RPMI8226 (cell line): ENCODE measurements at regions not wholly inside any gene's neighbourhood (a gene's known extent, or its start where the extent isn't known, plus 50 kb on each side); places are given as distances from the start of the nearest gene placed in this dataset.

Experiments used
- DNase-seq: peaks from one replicate; pipeline ENCODE4 v3.0.0-alpha.2; 2015

- DNase-seq, result no peak
Observed at GRCh38 chr2:23078784-23079434, 306.1 kb upstream of the KLHL29 start.

- no peak for DNase-seq
Observed at GRCh38 chr2:23083966-23084365, 301.0 kb upstream of the KLHL29 start.

- no peak for DNase-seq
Observed at GRCh38 chr2:23091019-23091418, 294.0 kb upstream of the KLHL29 start.

DNA sequence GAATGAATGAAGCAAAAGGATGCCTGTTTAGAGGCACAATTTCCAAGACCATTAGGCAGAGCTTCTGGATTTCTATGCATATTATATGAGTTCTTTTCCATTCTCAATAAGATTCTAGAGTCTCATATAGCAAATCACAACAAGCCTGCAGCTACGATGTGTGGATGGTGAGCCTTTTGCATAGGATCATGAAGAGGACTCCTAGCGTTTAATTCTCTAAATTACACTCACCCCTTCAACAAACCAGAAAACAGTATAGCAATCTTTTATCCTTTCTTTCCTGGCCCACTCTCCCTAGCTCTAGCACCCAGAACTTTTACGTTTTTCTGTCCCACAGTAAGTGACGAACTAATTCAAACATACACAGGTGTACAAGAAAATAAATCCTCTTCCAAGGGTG, 293.1 kb upstream of the KLHL29 start:
- no peak for DNase-seq

GRCh38 chr2:23092831-23093230, 292.1 kb upstream of the KLHL29 start:
- peak; percentile 12 for DNase-seq

- DNase-seq, result no peak
Observed at GRCh38 chr2:23093513-23093912, 291.5 kb upstream of the KLHL29 start.

DNA sequence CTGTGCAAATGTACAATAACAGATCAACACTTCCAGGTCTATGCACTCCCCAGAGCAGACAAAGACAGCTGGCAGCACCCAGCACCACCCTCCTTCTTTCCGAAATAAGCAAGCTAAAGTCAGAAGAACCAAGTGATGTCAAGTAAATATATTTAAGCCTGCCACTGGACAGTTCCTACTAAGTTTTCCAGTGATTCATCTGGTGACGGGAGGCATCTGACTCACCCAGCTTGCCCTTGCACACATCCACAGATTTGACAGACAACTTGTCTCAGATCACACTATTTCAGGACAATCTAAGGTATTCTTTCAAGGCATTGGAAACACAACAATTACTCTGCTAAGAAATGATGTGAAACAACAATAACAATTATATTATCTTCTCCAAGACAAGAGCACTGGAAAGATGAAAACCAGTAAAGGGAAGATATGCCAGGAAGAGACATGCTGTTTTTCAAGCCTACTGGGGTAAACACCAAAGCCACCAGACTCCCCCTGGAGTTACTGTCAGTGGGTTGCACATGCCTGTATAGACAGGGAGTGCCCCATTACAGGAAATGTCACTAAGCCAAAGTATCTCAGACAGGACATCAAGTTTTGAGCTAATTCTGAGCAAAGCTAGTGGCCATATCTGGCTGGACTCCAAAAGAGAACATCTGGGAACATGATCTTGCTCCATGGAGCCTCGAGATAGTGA, 287.9 kb upstream of the KLHL29 start:
- DNase-seq, result no peak

DNA sequence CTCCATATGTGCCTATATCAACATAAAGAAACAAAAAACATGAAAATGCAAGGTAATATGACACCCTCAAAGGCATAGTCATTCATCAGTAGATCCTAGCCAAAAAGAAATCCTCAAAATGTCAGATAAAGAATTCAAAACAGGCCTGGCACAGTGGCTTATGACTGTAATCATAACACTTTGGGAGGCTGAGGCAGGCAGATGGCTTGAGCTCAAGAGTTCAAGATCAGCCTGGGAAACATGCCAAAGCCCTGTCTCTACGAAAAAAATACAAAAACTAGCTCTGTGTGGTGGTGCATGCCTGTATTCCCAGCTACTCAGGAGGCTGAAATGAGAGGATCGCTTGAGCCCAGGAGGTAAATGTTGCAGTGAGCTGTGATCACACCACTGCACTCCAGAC, 284.6 kb upstream of the KLHL29 start:
- DNase-seq, result no peak

- no peak for DNase-seq
Observed at GRCh38 chr2:23106242-23106785, 278.7 kb upstream of the KLHL29 start.

DNA sequence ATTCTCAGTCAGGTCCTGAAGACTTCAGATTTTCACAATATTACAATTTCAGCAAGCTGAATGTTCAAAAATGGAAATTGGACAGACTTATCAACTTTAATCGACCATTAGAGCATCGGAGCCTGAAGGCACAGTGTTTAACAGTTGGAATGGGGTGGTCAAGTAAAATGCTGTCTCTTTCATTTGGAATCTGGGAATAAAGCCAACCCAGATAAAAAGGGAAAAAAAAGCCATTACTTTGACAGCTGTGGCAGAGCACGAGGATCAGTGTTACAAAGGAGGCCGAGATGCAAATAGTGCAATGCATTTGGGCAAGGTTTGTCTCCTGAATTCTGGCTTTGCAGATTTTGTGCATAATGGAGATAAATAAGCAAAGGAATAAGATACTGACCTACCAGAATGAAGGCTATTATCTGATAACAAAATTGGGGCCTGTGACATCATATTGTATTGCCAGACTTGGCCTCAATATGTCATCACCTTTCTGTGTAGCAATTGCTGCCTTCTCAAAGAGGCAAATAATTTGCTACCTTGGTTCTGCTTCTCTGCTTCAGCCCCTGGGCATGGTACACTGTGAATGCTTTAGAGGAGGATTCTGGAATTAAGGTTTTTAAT, 277.5 kb upstream of the KLHL29 start:
- DNase-seq, result no peak

DNA sequence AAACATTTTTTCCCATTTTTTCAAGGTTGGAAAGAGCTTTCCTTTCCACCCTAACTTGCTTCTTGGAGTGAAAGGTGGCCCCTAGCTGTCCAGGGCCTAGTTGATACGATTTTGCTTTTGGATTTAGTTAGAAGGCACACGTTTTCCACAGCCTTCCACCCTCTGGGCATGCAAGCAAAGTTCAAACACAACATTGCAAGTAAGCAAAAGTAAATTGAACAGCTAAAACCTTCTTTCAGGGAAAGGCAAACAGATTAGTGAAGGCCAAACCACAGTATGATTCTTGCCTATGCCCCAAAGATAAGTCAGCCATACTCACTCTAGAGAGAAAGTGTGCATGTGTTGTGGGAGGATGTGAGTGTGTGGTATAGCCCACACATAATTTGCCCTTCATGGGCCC, 273.7 kb upstream of the KLHL29 start:
- no peak for DNase-seq

GRCh38 chr2:23112517-23112916, 272.5 kb upstream of the KLHL29 start:
- DNase-seq, result no peak

- DNase-seq, result no peak
Observed at GRCh38 chr2:23114299-23114698, 270.7 kb upstream of the KLHL29 start.

GRCh38 chr2:23118313-23118712, 266.7 kb upstream of the KLHL29 start:
- no peak for DNase-seq

DNA sequence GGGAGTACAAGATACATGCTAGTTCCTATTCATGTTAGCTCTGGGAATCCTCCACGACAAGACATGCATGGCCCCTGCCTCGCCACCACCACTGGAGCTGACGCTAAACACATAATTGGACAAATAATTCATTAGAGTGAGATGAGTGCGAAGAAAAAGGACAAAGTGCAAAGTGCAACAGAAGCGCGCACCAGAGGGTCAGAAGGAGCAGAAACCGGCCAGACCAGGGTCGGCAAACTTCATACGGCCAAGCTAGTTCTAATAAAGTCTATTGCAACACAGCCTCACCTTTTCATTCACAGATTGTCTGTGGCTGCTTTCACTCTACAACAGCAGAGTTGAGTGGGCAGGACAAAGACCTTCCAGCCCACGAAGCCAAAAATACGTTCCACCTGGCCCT, 266.1 kb upstream of the KLHL29 start:
- DNase-seq, result no peak

DNA sequence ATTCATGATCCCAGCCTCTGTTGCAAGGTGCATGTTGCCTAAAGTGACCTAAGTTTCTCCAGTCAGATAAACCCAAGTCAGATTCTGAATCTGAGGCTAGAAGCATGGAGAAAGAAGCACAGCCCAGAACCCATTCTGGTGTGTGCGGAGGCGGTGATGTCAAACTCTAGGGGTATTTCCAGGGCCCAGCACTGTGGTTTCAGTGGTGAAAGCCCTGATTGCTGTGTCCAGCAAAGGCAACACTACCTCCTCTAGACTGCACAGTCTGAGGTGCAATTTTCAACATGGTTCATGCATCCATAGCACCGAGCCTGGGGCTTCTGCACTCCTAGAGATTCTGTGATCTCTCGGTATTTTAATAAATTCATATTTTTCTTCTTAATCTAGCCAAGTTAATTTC, 264.8 kb upstream of the KLHL29 start:
- DNase-seq, result no peak

GRCh38 chr2:23121968-23122648, 262.9 kb upstream of the KLHL29 start:
- no peak for DNase-seq

- DNase-seq, result no peak
Observed at GRCh38 chr2:23122681-23123215, 262.2 kb upstream of the KLHL29 start.

GRCh38 chr2:23123686-23124085, 261.3 kb upstream of the KLHL29 start:
- no peak for DNase-seq

DNA sequence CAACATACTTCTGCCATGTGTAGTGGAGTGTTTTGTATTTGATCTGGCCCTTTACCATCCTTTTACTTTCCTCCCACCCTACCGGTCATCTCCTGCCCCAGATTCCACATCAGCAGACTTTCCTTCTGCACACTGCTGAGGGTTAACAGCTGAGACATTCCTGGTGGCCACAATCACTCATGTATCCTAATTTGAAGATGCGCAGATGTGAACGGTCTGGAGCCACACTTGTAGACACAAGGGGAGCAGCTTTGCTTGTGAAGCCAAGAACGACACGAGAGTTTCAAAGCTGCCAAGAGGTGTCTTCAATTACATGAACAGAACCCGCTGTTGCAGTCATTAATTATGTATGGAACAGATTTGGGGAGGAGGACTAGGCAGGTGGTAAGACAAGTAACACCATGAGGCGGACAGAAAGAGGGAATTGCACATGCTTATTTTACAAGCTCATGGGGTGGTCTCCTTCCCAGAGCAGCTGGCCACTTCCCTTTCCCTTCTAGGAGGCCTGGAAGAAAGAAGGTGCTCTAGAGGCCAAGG, 260.7 kb upstream of the KLHL29 start:
- DNase-seq, result no peak

GRCh38 chr2:23127465-23127864, 257.5 kb upstream of the KLHL29 start:
- DNase-seq, result no peak

DNA sequence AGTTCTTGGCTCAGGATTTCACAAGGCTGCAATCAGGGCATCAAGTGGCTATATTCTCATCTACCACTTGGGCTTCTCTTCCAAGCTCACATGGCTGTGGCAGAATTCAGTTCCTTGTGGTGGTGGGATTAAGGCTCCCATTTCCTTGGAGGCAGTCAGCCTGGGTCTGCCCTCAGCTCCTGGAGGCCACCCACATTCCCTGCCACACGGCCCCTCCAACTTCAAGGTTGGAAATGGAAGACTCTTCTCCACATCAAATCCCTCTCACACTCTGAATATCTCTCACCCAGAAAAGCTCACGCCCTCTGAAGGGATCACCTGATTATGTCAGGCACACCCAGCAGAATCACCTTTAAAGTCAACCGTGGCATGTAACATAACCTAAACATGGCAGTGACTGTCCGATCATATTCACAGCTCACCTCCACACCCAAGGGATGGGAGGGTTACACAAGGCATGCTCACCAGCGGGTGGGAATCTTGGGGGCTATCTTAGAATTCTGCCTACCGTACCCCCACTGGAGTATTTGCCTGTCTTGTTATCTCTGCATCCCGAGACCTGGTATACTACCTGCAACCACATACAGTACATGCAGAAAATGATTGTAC, 256.2 kb upstream of the KLHL29 start:
- DNase-seq, result no peak
